ENCODE measurements at regions not wholly inside any gene's neighbourhood (a gene's known extent, or its start where the extent isn't known, plus 50 kb on each side); places are given as distances from the start of the nearest gene placed in this dataset.

DNA sequence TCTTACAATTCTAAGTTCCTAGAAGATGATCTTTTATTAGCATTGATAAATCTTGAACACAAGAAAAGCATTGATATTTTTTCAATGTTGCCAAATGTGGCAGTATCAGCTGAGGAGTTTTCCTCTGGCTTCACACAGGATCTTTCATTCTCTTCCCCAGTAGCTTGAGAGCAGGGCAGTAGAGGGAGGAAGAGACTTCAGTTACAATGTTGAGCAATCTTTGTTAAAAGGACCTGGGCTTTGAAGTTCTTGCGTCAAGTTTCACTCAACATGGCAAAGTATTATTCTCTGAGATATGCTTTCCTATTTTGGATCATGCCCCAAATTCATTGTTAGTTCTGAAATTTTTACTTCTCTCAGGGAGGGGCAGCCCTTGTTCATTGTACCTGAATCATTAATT lies 238.0 kb downstream of the COL12A1 start (continued):
- TF ChIP-seq GLIS3 (CRISPR knock-in tag; IDR thresholded peaks at IDR 0.05) (no peak), SNAI2 (CRISPR knock-in tag; IDR thresholded peaks at IDR 0.05) (no peak)

DNA sequence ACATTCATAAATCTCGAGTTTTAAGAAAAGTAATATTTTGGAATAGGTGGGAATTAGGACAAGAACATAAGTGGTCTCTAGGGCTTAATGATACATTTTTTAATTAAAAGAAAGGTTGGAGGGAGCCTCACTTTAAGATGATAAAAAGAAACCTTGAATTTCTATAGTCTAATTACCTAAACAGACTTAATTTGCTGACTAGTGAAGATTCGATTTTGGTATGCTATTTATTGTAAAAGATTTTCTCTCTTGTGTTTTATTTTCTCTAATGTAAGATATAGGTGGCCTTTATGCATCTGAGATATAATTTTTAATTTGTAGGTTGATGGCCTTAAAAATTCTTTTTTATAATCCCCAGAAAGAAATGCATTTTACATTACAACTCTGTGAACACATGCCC lies 239.1 kb downstream of the COL12A1 start:
- TF ChIP-seq ZFP30 (CRISPR knock-in tag; IDR thresholded peaks at IDR 0.05) (no peak), TCF4 (CRISPR knock-in tag; IDR thresholded peaks at IDR 0.05; ENCODE audit: borderline replicate concordance) (no peak), CREB5 (CRISPR knock-in tag; IDR thresholded peaks at IDR 0.05; ENCODE audit: low read depth) (no peak), ISL1 (CRISPR knock-in tag; IDR thresholded peaks at IDR 0.05) (no peak), RARB (CRISPR knock-in tag; IDR thresholded peaks at IDR 0.05) (no peak), ESRRG (CRISPR knock-in tag; IDR thresholded peaks at IDR 0.05) (no peak), CSDC2 (CRISPR knock-in tag; IDR thresholded peaks at IDR 0.05) (no peak), ZNF565 (CRISPR knock-in tag; conservative IDR thresholded peaks at IDR 0.05; ENCODE audit: low read depth) (no peak), PATZ1 (CRISPR knock-in tag; IDR thresholded peaks at IDR 0.05; ENCODE audit: borderline replicate concordance) (no peak), ZNF8 (CRISPR knock-in tag; IDR thresholded peaks at IDR 0.05) (no peak), PPARA (CRISPR knock-in tag; IDR thresholded peaks at IDR 0.05; ENCODE audit: borderline replicate concordance) (no peak)
- ATAC-seq = no peak

DNA sequence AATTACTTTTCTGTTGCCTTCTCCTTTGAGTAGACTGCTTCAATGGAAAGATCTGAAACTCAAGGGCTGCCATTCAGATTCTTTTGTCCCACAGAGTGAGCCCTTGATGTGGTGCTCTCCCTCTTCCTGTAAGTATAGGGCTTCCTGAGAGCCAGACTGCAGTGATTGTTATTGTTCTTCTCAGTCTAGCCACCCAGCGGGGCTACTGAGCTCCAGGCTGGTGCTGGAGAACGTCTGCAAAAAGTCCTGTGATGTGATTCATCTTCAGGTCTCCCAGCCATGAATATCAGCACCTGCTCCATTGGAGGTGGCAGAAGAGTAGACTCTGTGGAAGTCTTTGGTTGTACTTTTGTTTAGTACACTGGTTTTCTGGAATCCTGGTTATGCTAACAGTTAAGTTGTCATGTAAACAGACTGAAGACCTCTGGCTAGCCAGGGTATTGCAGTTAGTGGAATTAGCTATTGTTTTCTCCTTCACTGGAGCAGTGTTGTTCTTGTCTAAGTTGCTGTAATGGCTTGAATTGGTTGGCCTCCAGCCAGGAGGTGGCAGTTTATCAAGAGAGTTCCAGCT lies 240.9 kb downstream of the COL12A1 start:
- TF ChIP-seq ZNF8 (CRISPR knock-in tag; IDR thresholded peaks at IDR 0.05) = no peak
- ATAC-seq = no peak

DNA sequence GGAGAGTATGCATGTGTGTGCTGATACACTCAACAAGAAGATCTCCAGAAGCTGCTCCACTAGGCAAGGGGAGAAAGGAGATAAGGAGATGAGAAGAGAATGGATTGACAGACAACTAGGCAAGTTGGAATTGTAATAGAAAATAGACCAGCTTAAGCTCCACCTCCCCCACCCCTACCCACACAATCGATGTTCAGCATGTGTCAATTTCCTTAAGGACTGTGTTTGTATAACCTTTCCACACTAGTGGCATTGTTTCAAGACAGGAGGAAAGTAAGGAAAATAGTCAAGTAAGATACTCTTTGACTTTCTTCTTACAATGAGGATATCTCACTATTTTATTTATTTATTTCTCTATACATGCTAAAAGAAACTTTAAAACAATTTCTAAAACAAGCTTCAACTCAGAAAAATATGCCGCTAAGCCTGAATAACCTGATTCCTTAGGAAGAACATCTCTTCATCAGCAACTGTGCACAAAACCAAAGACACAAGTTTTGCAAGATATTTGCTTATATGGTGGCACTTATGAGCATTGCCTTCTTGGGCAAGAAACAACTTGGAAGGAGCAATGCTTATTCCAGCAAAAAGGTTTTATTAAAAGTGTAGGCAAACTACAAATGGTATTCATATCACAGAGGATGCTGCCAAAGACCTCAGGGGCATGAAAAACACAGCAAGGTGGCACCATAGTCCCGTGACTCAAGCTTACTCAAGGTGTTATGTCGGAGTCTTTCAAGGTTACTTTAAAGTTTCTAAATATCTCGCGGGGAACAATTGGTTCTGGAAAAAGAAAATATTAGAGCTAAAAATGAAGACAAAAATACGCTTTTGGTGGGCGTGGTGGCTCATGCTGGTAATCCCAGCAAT lies 249.1 kb downstream of the COL12A1 start:
- TF ChIP-seq TSHZ2 (CRISPR knock-in tag; IDR thresholded peaks at IDR 0.05) (no peak), ESRRG (CRISPR knock-in tag; IDR thresholded peaks at IDR 0.05) (no peak), SNAI2 (CRISPR knock-in tag; IDR thresholded peaks at IDR 0.05) (no peak), OSR1 (CRISPR knock-in tag; IDR thresholded peaks at IDR 0.05) (no peak), ZNF8 (CRISPR knock-in tag; IDR thresholded peaks at IDR 0.05) (no peak), ZC3H10 (CRISPR knock-in tag; IDR thresholded peaks at IDR 0.05) (no peak), PATZ1 (CRISPR knock-in tag; IDR thresholded peaks at IDR 0.05; ENCODE audit: borderline replicate concordance) (no peak), CSRNP3 (CRISPR knock-in tag; IDR thresholded peaks at IDR 0.05) (no peak), ISL1 (CRISPR knock-in tag; IDR thresholded peaks at IDR 0.05) (no peak), ZFP3 (CRISPR knock-in tag; IDR thresholded peaks at IDR 0.05) (no peak), ZNF70 (CRISPR knock-in tag; IDR thresholded peaks at IDR 0.05) (no peak), ZNF565 (CRISPR knock-in tag; conservative IDR thresholded peaks at IDR 0.05; ENCODE audit: low read depth) (no peak), ARNTL (CRISPR knock-in tag; IDR thresholded peaks at IDR 0.05; ENCODE audit: borderline replicate concordance, low read depth) (no peak), GLIS3 (CRISPR knock-in tag; IDR thresholded peaks at IDR 0.05) (no peak), PPARA (CRISPR knock-in tag; IDR thresholded peaks at IDR 0.05; ENCODE audit: borderline replicate concordance) (no peak), TOX (CRISPR knock-in tag; IDR thresholded peaks at IDR 0.05; ENCODE audit: borderline replicate concordance) (no peak), ZFP30 (CRISPR knock-in tag; IDR thresholded peaks at IDR 0.05) (no peak)
- ATAC-seq = no peak

Data from SK-N-SH treated with all-trans-retinoic acid at 6 μM for 48 hours (cell line).